Common myeloid progenitor, CD34-positive (primary cell): ENCODE measurements at regions not wholly inside any gene's neighbourhood (a gene's known extent, or its start where the extent isn't known, plus 50 kb on each side); places are given as distances from the start of the nearest gene placed in this dataset.

ENCODE experiments used
- CTCF ChIA-PET: fragments of 350-600 bp; sonication (Branson Sonifier 250); formaldehyde crosslinking; loops from one replicate; lab custom pipeline; 2021; ENCODE audit warnings: antibody characterized with exemption; lab: Charles Lee
- POLR2A ChIA-PET: fragments of 350-600 bp; sonication (Branson Sonifier 250); formaldehyde crosslinking; loops from one replicate; lab custom pipeline; 2021; ENCODE audit warnings: antibody characterized with exemption; lab: Charles Lee
- DNase-seq, 3 donors: peaks; one replicate each; pipeline versions ENCODE4 v3.0.0 to v3.0.0-alpha.2; 2013
- H3K27ac ChIP-seq, 2 experiments: 1 replicate in 1 of 2; 2 replicates in 1 of 2; pipeline ENCODE4 v1.7.0; 2013; ENCODE audit warnings: inconsistent platforms in 2 of 2, low read length in 2 of 2, mild to moderate bottlenecking in 2 of 2, low read depth in 1 of 2, moderate library complexity in 1 of 2; ENCODE audit not compliant: severe bottlenecking in 2 of 2, insufficient read depth in 1 of 2, poor library complexity in 1 of 2
- H3K27me3 ChIP-seq, 5 experiments: replicated peaks in 2 of 5; 1 replicate in 3 of 5; 2 replicates in 2 of 5; pipeline versions ENCODE4 v1.6.1 to v1.7.0; 2013; ENCODE audit warnings: low read length in 4 of 5, mild to moderate bottlenecking in 2 of 5, moderate library complexity in 2 of 5, inconsistent platforms in 1 of 5; ENCODE audit not compliant: insufficient read depth in 5 of 5, control insufficient read depth in 4 of 5
- H3K36me3 ChIP-seq, 4 experiments: 1 replicate in 2 of 4; 2 replicates in 2 of 4; pipeline versions ENCODE4 v1.6.1 to v1.7.0; 2013; ENCODE audit warnings: low read length in 3 of 4, control low read depth in 1 of 4, mild to moderate bottlenecking in 1 of 4; ENCODE audit not compliant: control insufficient read depth in 4 of 4, insufficient read depth in 4 of 4
- H3K4me1 ChIP-seq, 4 experiments: 1 replicate in 3 of 4; 2 replicates in 1 of 4; pipeline versions ENCODE4 v1.6.1 to v1.7.1; 2013; ENCODE audit warnings: low read length in 3 of 4, mild to moderate bottlenecking in 3 of 4, control low read depth in 1 of 4, inconsistent platforms in 1 of 4, moderate library complexity in 1 of 4; ENCODE audit not compliant: control insufficient read depth in 4 of 4, insufficient read depth in 4 of 4; ENCODE audit errors: control extremely low read depth in 1 of 4
- H3K4me3 ChIP-seq, 7 experiments: 1 replicate in 4 of 7; 2 replicates in 3 of 7; pipeline versions ENCODE4 v1.5.1 to v1.7.0; 2013; ENCODE audit warnings: mild to moderate bottlenecking in 7 of 7, low read length in 6 of 7, moderate library complexity in 6 of 7, inconsistent platforms in 2 of 7, low read depth in 2 of 7, control low read depth in 1 of 7; ENCODE audit not compliant: insufficient read depth in 4 of 7, control insufficient read depth in 1 of 7; ENCODE audit errors: extremely low read depth in 1 of 7
- H3K9me3 ChIP-seq, 5 experiments: 1 replicate in 4 of 5; 2 replicates in 1 of 5; pipeline versions ENCODE4 v1.6.1 to v1.7.1; 2013; ENCODE audit warnings: low read length in 4 of 5, mild to moderate bottlenecking in 2 of 5, inconsistent platforms in 1 of 5, low read depth in 1 of 5, moderate library complexity in 1 of 5; ENCODE audit not compliant: control insufficient read depth in 4 of 5, insufficient read depth in 2 of 5; ENCODE audit errors: control extremely low read depth in 1 of 5
- WGBS: methylation state at CpG from one replicate; pipeline ENCODE4 v1.1.5; 2013; ENCODE audit not compliant: insufficient coverage; 5-methylcytosine and 5-hydroxymethylcytosine counted together

GRCh38 chr7:47684728-47685127, 102.8 kb upstream of the TNS3 start:
- Histone ChIP-seq H3K4me1 (peaks cover 4 to 8% (median 6%) of the 10 kb centered on the region in 4 experiments), H3K4me3 (no peak overlapping the region), H3K9me3 (no peaks in the 10 kb centered on the region), H3K27ac (no peak overlapping the region), H3K27me3 (no peaks in the 10 kb centered on the region), H3K36me3 (no peaks in the 10 kb centered on the region)
- CTCF ChIA-PET, result interaction anchor here (1.3 to 1.5 kb wide), 2 partner anchors 12 to 50 kb away, joined by 3 read pairs; no protein-coding TSS in a partner anchor
- POLR2A ChIA-PET, result interaction anchor here (0.6 kb wide), 1 partner anchor 16 kb away, joined by 4 read pairs; no protein-coding TSS in a partner anchor
- 83% methylated on average over 2 of the region's 5 CpGs for WGBS
- DNase-seq, result no peak

GRCh38 chr7:47683485-47683898, 101.6 kb upstream of the TNS3 start:
- no peaks in the 10 kb centered on the region for H3K36me3 ChIP-seq
- CTCF ChIA-PET, result no interaction called here
- no peak overlapping the region for H3K27ac ChIP-seq
- 100% methylated on average over 3 of the region's 6 CpGs for WGBS
- no peak for DNase-seq
- H3K9me3 ChIP-seq, result no peaks in the 10 kb centered on the region
- H3K27me3 ChIP-seq, result no peaks in the 10 kb centered on the region
- POLR2A ChIA-PET, result no interaction called here
- H3K4me1 ChIP-seq, result no peaks in the 10 kb centered on the region
- no peak overlapping the region for H3K4me3 ChIP-seq

- H3K36me3 ChIP-seq, result no peaks in the 10 kb centered on the region
- no peak overlapping the region for H3K4me3 ChIP-seq
- CTCF ChIA-PET, result no interaction called here
- DNase-seq, result no peak
- H3K9me3 ChIP-seq, result no peaks in the 10 kb centered on the region
- H3K27ac ChIP-seq, result no peak overlapping the region
- POLR2A ChIA-PET, result no interaction called here
- no peaks in the 10 kb centered on the region for H3K27me3 ChIP-seq
- H3K4me1 ChIP-seq, result no peaks in the 10 kb centered on the region
- WGBS, result 100% methylated on average over 4 of the region's 6 CpGs
Measured at GRCh38 chr7:47682874-47683273, 101.0 kb upstream of the TNS3 start.

GRCh38 chr7:47681249-47681810, 99.4 kb upstream of the TNS3 start:
- Histone ChIP-seq H3K27me3 (no peaks in the 10 kb centered on the region), H3K4me1 (no peaks in the 10 kb centered on the region), H3K27ac (no peak overlapping the region), H3K36me3 (no peaks in the 10 kb centered on the region), H3K9me3 (peaks cover 0 to 6% (median 3%) of the 10 kb centered on the region in 5 experiments), H3K4me3 (no peak overlapping the region)
- POLR2A ChIA-PET, result no interaction called here
- WGBS, result 100% methylated on average over 3 of the region's 8 CpGs
- CTCF ChIA-PET, result interaction anchor here (1.3 to 2.0 kb wide), 2 partner anchors 9 to 17 kb away, joined by 4 to 5 read pairs; no protein-coding TSS in a partner anchor
- DNase-seq, result no peak

- H3K36me3 ChIP-seq, result no peaks in the 10 kb centered on the region
- WGBS, result 97% methylated on average over 5 of the region's 6 CpGs
- no peak overlapping the region for H3K4me3 ChIP-seq
- H3K27me3 ChIP-seq, result no peaks in the 10 kb centered on the region
- no peaks in the 10 kb centered on the region for H3K4me1 ChIP-seq
- no peak for DNase-seq
- POLR2A ChIA-PET, result no interaction called here
- no peak overlapping the region for H3K27ac ChIP-seq
- peaks cover 0 to 6% (median 3%) of the 10 kb centered on the region in 5 experiments for H3K9me3 ChIP-seq
- CTCF ChIA-PET, result interaction anchor here (0.8 to 1.8 kb wide), 3 partner anchors 8 to 21 kb away, joined by 3 read pairs; no protein-coding TSS in a partner anchor
Measured at GRCh38 chr7:47678641-47679380, 96.9 kb upstream of the TNS3 start.

GRCh38 chr7:47677664-47678063, 95.8 kb upstream of the TNS3 start:
- DNase-seq, result peak in 2 of 3 donors; percentile 21 to 23
- POLR2A ChIA-PET, result no interaction called here
- CTCF ChIA-PET, result interaction anchor here (1.8 kb wide), 1 partner anchor 12 kb away, joined by 3 read pairs; no protein-coding TSS in a partner anchor
- H3K9me3 ChIP-seq, result peaks cover 0 to 6% (median 3%) of the 10 kb centered on the region in 5 experiments
- no peaks in the 10 kb centered on the region for H3K36me3 ChIP-seq
- 100% methylated on average over 1 of the region's 1 CpG for WGBS
- H3K27ac ChIP-seq, result no peak overlapping the region
- no peaks in the 10 kb centered on the region for H3K4me1 ChIP-seq
- no peak overlapping the region for H3K4me3 ChIP-seq
- H3K27me3 ChIP-seq, result no peaks in the 10 kb centered on the region

GRCh38 chr7:47677093-47677492, 95.2 kb upstream of the TNS3 start:
- no peak overlapping the region for H3K27ac ChIP-seq
- POLR2A ChIA-PET, result no interaction called here
- no peaks in the 10 kb centered on the region for H3K4me1 ChIP-seq
- no peak for DNase-seq
- CTCF ChIA-PET, result no interaction called here
- H3K27me3 ChIP-seq, result no peaks in the 10 kb centered on the region
- H3K36me3 ChIP-seq, result no peaks in the 10 kb centered on the region
- WGBS, result 90% methylated on average over 1 of the region's 2 CpGs
- peaks cover 0 to 6% (median 3%) of the 10 kb centered on the region in 5 experiments for H3K9me3 ChIP-seq
- H3K4me3 ChIP-seq, result no peak overlapping the region
